Activated T-helper 1 cell treated with anti-CD3 and anti-CD28 coated beads, Interleukin-2, amount 50 U/mL, for 16 hours (primary cell): ENCODE measurements at regions not wholly inside any gene's neighbourhood (a gene's known extent, or its start where the extent isn't known, plus 50 kb on each side); places are given as distances from the start of the nearest gene placed in this dataset.

Source experiments
- DNase-seq, 2 donors: peaks; one replicate each; pipeline ENCODE4 v3.0.0-alpha.2; 2020; ENCODE audit warnings: low read depth in 1 of 2, low spot score in 1 of 2

DNA sequence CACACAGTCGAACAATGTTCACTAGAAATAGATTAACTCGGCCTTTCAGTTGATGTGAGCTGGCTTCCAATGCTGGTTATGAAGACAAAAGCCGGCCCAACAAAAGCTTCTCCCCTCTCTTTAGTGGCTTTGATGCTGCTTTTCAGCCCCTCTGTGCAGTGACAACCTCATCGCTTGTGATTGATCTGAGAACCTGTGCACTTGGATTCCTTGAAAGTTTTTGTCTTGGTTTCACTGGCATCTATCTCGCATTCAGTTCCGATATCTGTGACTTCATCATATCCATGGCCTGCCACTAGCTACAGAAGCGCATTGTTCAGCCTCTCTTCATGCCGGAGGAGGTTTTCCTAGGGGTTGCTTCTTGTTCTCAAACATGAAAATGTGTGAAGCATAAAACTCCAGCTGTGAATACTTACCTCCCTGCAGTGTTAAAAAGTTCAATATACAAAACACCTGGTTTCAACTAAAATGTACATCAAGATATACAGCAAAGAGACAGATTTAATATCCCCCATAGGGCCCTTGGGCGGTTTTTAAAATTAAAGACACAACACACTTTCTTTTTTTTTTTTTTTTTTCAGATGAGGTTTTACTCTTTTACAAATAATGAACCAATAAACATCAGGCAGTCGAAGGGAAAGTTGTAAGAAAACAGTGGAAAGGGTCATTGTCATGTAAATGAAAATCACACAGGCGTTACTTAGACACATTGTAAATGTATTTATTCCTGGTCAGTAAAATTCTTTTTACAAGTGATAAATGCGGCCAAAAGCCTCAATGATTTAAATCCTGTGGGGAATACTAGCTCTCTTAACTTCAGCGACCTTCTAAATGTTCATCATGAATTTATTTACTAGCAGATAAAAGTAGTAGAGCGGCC lies 1252.8 kb downstream of the EFNB2 start:
- DNase-seq: no peak

DNA sequence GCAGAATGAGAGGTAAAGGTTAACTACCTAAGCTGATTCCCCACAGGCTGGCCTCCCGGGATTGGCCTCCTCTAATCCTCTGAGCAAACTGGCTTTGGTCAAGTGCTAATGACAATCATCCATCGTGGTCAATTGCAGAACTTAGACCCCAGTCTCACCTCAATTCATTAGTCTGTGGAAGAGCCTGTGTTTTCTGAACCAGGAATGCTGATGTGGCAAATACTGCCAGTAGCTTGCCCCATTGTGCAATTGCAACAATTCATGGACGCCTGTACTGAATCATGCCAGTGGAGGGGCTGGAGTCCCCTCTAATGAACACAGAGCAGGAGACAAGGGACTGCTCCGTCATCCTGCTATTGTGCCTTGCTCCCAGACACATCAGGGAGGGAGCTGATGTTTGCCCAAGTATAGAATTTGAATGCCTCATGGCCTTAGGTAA lies 1256.5 kb downstream of the EFNB2 start:
- no peak for DNase-seq

DNA sequence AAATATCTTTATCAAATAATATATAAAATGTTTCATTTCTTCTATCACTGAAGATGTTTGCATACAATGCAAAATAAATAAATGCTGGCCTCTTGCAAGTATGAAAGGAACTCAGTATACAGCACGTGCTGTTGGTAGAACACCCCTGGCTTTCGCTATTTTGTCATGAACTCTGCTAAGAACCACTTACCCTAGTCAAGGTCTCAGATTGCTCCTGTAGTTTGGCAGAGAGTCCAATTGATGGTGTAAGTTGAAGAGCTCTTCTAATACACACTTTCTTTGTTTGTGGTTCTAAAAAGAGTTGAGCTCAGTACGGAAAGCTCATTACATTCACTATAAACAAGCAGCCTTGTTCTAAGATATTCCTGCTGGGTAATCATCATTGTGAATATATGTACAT lies 1258.9 kb downstream of the EFNB2 start:
- DNase-seq: no peak

DNA sequence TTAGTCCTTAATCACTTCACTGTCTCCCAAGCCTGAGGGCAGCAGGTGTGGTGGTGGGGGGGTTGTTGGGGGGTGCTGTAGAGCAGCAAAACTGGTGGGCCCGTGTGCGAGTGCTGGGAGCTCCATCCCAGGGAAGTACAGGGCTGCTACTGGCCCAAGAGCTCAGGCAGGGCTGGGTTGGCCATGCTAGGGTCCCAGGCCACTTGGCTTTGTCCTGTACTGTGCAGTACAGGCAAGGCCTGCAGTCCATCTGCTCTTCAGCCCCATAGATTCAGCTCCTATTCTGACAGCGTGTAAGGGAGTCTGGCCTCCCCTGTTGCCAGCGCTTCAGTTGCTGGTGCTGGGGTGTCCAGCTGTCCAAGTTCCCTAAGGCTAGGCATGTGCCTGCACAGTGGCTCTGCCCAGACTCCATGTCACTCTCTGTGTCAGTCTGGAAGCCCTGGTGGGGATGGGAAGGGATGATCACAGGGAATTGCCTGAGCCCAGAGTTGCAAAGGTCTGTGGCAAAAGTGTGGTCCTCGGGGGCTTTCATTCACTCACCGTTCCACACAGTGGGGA lies 1261.7 kb downstream of the EFNB2 start:
- no peak for DNase-seq

DNA sequence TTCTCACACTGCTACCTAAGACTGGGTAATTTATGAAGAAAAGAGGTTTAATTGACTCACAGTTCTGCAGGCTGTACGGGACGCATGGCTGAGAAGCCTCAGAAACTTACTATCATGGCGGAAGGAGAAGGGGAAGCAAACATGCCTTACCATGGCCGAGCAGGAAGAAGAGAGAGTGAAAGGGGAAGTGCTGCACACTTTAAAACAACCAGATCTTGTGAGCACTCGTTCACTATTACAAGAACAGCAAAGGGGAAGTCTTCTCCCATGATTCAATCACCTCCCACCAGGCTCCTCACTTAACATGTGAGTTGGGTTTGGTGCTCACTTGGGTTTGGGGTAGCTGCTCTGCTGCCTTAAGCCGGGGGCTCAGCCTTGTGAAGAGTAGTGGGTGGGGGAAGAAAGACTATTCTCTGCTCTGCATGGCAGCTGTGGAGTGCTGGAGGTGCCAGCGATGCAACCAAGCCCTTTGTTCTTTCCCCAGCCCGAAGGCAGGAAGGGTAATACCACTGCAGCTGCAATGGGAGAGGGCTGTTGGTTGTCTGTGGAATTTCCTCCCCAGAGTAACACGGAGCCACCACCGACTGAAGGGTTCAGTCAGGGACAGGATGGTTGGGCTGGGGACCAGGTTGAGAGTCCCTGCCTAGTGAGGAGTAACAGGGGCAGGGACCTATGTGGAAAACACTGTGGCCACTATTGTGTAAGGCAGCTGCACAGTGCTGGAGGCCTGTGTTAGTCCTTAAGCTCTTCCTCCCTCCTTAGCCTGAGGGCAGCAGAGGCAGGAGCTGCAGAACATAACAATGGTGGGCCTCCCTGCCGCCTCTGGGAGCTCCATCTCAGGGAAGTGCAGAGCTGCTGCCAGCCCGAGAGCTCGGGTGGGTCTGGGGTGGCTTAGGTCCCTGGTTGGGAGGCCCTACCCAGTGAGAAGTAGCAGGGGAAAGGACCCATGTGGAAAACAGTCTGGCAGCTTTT lies 1262.5 kb downstream of the EFNB2 start:
- DNase-seq: no peak

DNA sequence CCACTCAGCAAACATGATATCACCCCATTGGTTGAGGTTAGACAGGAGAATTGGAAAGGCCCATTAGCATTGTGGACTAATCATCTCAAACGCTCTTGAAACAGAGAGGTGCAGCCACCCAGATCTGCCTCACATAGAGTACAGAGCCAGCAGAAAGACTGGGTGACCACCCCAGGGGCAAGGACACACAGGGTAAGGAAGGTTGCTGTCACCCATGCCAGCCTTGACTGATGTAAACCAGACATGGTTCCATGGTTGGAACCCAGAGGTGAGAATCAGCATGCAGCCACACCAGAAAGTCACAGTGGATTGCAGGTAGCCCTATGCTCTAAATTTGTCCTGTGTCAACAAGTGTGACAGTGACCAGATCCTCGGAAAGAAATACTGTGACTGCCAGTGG lies 1268.8 kb downstream of the EFNB2 start:
- DNase-seq: no peak

DNA sequence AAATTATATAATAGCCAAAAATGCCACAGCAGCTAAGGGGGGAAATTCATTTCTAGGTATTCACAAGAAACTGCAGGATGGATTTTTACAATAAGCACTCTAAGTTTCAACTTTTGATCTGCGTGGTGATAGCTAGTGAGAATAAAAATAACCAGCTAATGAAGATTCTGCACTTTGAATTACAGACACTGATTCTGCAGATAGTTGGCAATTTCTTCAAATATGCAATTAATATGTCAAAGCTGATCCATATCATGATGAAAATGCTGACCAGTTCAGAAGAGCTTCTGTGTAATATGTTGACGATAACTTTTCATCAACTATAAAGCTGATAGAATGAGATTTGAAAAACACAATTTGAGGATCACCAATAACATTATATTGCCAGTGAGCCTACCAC lies 1272.9 kb downstream of the EFNB2 start:
- no peak for DNase-seq

DNA sequence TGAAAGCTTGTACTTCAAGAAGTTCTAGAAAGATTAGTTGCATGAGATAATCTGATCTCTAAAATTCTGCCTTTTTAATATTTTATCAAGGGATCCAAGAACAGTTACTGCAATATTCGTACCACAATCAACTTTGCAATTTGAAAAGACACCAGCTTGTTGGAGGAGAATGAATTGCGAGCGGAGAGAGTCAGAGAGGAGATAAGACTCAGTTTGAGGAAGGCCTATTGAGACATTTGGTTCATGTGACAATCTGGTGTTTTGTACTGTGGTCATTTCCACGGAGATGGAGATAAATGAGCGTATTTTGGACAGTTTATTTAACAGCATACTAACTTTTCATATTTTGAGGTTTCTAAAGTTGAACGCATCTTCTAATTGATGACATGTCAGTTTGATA lies 1276.0 kb downstream of the EFNB2 start:
- no peak for DNase-seq

DNA sequence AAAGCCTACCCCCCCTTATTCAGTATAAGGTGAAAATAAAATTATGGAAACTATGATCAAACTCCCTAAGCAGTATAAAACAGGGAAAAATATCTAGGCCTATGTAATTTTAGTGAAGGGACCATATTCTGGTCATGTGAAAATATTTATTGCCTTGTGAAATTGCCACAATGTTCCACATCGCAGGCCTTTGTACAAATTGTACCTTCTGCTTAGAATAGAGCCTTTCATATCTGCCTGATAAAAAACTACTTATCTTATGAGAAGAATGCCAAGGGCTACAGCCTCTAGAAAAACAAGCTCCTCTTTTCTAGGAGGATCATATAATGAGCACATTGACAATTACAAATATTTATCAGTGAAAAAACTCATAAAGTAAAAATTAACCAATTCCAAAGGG lies 1280.0 kb downstream of the EFNB2 start:
- no peak for DNase-seq

DNA sequence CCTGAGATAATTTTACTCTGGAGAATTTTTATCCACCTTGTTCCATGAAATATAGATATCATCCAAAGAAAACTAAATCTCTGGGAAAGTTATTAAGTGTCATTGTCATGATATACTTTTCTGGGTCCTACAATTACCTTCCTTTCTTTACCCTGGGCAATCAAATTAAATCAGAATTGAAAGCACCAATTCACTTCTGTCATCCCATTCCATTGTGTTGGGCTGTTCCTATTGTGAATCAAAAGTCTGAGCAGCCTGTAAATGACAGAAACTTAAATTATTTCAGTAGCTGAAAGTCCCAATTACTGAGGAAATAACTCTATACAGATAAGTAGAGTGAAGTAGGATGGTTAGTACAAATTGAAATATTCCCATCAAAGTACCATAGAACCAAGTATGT lies 1284.2 kb downstream of the EFNB2 start:
- DNase-seq: no peak

DNA sequence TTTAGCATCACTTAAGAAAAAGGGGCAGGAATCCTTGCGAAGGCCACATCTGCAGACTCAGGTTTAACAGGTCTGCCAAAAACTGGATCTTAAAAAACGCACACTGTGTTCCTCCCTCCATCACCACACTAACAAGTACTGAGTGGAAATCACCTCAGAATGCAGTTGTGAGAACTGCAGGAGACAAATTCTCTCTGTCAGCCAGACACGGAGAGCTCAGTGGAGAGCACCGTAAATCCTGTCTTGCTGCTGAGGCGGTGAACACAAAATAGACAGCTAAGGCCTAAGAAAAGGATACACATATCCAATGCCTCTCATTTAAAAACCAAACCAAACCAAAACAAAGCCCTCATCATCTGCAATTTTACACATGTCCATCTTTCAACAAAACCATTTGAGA lies 1287.6 kb downstream of the EFNB2 start:
- DNase-seq: no peak

DNA sequence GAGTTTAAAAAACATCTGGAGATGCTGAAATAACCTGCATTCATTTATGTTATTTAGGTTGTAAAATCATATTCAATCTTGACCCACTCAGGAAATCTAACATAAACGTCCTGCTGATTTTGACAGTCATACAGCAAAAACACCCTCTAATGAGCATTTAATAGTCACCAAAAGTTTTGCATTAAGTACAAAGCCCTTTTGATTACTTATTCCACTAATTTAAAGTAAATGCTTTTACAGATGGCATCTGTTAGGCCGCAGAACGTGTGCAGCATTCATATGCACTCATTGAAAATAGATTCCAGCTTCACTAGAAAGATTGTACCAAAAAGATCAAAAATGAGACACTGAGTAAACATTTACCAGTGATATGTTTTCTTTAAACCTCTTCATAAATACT lies 1295.1 kb downstream of the EFNB2 start:
- no peak for DNase-seq

DNA sequence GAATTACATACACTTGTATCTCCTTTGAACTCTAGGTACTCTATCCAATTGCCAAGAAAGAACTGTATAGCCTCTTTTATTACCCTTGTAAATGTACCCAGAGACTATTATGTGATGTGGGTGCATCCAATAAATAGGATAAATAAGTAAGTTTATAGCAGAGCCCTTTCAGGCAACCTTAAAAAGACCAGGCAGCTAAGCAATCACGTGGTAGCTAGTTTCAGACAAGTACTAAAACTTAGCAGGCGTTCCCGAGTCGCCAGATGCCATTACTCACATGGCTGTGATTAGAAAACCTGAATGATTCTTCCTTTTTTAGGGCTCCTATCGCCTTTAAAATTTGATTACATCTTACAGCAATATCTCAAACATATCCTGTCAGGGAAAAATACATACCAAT lies 1303.0 kb downstream of the EFNB2 start:
- DNase-seq: no peak

DNA sequence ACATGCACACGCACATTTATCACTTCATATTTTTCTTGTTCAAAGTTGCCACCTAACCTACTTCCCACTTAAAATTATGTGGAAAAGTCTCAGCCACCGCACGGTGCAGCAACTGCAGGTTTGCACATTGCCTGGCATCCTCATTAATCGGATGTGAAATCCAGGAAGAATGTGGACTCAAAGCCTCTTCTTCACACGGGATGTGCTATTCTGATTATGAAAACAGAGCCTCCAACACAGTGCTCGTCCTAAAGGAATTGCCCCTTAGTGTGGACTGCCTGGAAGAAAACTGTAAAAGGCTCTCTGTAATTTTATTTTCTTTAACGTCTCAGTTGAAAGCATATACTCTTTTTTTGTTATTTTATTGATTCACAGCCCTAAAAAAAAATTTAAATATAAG lies 1303.5 kb downstream of the EFNB2 start:
- DNase-seq: no peak

DNA sequence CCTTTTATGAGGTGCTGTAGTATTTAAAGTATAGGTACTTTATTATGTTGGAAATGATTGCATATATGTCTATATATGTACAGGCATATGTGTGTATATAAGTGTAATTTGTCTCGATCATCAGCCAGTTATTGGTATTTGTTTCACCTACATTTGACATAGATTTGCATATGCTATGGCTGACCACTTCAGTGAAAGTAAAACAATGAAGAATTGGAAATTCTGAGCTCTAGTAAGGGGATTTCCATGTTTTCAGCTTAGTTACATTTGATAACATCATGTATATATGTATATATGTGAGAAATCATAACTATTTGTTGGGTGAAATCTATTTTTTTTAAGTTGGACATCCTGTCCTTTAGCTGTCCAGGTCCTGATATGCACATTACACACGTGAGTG lies 1303.9 kb downstream of the EFNB2 start:
- DNase-seq: no peak

DNA sequence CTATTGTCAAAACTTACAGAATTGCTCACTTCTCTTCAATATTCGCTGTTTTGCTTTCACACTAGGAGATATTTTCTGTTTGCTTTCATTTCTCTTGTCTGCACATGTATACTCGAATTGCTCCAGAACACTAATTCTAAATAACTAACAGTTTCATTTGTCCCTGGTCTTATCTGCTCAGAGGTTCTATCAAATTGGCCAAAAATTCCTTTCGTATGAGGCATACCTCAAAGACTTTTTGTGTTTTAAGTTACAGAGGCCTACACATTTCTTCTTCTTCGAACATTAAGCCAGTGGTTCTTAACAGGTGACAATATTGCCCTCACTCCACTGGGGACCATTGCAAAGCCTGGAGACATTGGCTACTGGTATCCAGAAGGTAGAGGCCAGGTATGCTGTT lies 1314.6 kb downstream of the EFNB2 start:
- DNase-seq: no peak

DNA sequence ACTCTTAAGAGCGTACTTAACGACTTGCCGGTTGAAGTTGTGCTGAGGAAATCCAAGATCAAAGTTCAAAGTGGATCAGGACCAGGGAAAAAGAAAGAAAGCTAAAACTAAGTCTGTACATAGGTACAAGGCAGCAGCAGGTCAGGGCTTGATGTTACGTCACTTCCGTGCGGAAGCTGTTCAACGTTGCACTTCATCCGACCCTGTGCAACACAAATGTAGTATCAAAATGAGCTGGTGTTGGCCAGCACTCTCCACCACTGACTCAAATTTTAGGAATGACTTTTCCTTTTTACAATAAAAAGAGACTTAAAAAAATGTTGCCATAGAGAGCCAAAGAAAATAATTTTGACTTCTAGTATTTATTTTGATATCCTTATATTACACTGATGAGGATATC lies 1315.4 kb downstream of the EFNB2 start:
- DNase-seq: no peak

DNA sequence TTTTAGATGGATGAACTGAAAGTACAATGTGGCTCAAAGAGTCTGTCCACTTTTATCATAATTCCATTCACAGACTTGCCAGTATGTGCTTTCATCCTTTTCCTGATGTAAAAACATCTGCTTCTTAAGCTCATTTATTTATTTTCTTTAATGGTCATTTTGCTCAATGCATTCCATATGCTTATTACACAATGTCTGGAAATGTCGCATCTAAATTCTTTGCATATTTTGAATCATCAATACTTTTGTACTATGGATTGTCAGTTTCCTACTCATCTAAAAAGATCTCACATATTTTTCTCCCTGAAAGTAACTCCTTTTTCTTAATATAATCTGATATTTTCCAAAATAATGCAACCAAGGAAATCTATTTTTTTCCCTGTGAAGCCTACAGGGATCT lies 1315.8 kb downstream of the EFNB2 start:
- no peak for DNase-seq

DNA sequence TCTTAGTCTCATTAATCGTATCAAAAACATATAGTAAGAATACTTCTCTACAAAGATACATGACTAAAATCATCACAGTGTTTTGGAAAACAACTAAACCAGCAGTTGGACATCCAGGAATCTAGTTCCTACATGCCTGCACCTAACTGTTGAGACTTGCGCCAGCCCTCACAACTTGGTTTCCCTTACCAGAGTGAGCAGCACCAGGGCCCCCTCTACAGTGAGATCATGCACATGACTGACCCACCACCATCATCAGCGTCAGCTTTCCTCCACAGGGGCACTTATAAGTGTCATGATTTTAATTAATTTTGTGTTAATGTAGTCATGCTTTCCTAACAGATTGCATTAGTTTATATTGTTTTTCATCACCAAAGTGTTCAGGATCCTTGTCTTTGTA lies 1322.0 kb downstream of the EFNB2 start:
- DNase-seq: no peak

DNA sequence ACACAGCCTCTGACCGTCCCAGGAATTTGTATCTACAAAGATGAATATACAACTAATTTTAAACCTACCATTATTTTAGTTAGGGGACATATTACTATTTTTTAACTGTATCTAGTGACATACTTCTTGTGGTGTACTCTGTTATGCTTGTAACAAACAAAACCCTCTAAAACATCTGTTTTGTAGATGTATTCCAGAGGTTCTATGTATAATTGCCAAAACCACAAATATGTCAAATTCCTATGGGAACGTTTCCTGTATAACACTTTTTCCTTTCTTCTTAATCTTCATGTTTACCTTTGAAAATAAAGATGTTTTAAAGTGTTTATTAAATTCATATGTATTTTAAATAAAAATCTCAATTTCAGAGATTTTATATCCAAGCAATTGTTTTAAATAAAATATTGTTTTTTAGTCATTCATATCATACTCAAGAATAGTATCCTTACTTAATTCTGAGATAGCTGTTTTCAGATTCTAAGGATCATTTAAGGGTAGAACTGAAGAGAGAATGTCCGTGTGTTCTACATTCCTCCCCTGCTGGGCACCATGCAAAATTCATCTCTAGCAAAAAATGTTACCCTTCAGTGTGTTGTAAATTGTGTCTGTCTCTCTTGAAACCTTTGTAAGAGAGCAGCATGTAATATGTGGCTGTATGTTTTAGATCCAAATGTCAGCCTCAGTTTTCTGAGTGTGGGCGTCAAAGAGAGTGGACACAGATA lies 1327.7 kb downstream of the EFNB2 start:
- DNase-seq: no peak

DNA sequence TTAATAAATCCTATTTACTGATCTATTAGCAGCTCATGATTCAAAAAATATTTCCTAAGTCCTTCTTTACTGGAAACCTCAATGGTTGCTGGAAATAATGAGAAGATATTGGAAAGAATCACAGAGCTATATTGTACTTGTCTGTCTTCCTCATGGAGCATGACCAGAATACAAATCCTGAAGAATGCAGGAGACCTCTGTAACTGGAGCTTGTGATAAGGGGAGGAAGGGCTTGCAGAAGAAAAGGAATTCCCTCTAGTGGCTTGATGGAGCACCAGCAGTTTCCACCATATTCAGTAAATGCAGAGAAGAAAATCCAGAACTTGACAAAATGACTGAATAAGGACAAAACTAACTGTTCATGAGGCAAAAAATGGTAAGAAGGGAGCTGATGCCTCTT lies 1333.1 kb downstream of the EFNB2 start:
- DNase-seq: no peak
